Superior temporal gyrus (tissue), 1 donor: ENCODE measurements at regions not wholly inside any gene's neighbourhood (a gene's known extent, or its start where the extent isn't known, plus 50 kb on each side); places are given as distances from the start of the nearest gene placed in this dataset.
"Not testable (repeated sequence)": the region's sequence is repeated elsewhere in the genome, so short reads cannot be mapped to it uniquely, and the experiment has no call there.

Experiments
- DNase-seq: peaks from one replicate; pipeline ENCODE4 v3.0.0-alpha.2; 2016; ENCODE audit errors: extremely low spot score

DNA sequence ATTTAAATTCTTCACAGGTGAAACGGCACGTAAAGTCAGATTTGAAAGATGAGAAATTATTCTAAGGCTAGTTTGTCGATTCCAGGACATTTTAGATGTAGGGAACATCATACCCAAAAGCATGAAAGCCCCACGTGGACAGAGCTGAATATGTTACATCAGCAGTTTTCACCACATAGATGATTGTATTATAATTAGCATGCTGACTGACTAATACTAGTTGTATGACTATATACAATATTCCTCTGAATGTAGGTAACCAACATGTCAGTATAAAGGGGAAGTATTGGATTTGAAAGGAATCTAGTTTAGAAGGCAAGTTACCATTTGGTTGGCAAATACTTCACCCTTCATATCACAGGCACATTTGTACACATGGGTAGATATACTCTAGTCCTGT lies 304.6 kb downstream of the UBE2NL start:
- not testable (repeated sequence) for DNase-seq

DNA sequence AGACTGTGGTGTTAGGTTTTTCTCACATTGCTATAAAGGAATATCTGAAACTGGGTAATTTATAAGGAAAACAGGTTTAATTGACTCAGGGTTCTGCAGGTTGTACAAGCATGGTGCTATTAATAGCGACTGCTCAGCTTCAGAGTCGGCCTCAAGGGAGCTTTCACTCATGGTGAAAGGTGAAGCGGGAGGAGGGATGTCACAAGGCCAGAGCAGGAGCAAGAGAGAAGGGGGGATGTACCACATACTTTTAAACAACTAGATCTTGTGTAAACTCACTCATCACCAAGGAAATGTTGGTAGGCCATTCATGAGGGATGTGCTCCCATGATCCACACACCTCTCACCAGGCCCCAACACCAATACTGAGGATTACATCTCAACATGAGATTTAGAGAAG lies 313.2 kb downstream of the UBE2NL start:
- DNase-seq = not testable (repeated sequence)

DNA sequence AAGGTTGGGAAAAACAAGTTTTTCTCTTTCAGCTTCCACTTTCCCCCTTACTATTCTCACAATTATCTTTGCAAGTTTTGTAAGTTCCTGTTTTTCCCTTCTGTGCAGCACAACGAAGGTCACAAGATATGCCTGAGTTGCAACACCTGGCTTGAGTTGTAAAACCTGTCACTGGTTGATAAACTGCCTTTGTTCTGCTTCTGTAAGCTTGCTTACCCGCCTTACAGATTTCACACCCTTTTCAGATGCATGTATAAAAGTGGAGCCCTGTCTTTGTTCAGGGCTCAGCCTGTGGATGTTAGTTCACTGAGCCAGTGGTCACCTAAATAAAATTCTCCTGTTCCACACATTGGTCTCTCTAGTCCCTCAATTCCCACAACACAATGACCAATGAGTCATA lies 318.9 kb downstream of the UBE2NL start:
- not testable (repeated sequence) for DNase-seq

DNA sequence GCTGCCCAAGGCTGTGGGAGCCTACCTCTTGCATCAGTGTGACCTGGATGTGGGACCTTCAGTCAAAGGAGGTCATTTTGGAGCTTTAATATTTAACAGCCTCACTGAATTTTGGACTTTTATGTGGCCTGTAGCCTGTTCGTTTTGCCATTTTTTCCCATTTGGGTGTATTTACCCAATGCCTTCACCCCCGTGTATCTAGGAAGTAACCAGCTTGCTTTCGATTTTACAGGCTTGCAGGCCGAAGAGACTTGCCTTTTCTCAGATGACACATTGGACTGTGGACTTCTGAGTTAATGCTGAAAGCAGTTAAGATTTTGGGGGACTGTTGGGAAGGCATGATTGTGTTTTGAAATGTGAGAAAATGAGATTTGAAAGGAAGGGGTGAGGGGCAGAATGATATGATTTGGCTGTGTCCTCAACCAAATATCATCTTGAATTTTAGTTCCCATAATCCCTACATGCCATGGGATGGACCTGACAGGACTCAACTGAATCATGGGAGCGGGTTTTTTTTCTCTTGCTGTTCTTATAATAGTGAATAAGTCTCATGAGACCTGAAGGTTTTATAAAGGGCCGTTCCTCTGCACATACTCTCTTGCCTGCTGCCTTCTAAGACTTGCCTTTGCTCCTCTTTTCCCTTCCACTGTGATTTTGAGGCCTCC lies 324.6 kb downstream of the UBE2NL start:
- DNase-seq = not testable (repeated sequence)

DNA sequence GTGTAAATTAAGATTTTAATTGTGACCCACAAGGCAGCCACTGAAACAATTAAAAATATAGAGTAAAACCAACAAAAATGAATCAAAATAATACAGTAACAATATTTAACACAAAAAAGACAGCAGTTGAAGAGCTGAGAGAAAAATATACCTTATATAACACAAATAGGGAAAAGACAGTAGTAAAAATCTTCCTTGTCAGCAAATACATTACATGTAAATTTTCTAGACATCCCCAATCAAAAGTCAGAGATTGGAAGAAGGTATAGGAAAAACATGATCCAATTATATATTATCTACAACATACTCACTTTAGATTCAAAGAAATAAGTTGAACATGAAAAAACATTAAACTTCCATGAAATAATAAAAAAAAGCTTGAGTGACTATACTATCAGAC lies 330.8 kb downstream of the UBE2NL start:
- DNase-seq = no peak

DNA sequence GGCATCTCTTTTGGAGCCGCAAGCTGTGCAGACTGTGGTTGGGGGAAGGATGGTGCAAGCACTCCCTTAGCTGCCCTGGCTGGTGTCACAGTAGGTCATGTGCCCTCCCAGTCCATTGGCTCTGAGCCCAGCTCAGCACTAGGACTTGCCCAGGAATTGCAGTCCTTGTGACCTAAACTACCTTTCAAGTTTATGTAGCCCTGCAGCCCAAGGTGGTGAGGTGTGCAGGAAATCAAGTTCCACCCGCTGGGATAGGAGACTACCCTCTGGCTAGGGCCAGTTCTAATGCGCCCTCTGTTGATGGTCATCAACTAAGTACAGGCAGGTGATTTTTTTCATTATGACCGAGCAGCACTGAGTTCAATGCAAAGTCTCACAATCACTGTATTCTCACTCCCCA lies 335.2 kb downstream of the UBE2NL start:
- no peak for DNase-seq

DNA sequence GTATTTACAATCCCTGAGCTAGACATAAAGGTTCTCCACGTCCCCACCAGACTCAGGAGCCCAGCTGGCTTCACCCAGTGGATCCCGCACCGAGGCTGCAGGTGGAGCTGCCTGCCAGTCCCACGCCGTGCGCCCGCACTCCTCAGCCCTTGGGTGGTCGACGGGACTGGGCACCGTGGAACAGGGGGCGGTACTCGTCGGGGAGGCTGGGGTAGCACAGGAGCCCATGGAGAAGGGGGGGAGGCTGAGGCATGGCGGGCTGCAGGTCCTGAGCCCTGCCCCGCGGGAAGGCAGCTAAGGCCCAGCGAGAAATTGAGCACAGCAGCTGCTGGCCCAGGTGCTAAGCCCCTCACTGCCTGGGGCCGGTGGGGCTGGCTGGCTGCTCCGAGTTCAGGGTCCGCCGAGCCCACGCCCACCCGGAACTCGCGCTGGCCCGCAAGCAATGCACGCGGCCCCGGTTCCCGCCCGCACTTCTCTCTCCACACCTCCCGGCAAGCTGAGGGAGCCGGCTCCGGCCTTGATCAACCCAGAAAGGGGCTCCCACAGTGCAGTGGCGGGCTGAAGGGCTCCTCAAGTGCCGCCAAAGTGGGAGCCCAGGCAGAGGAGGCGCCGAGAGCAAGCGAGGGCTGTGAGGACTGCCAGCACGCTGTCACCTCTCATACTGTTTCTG lies 347.4 kb downstream of the UBE2NL start:
- not testable (repeated sequence) for DNase-seq

DNA sequence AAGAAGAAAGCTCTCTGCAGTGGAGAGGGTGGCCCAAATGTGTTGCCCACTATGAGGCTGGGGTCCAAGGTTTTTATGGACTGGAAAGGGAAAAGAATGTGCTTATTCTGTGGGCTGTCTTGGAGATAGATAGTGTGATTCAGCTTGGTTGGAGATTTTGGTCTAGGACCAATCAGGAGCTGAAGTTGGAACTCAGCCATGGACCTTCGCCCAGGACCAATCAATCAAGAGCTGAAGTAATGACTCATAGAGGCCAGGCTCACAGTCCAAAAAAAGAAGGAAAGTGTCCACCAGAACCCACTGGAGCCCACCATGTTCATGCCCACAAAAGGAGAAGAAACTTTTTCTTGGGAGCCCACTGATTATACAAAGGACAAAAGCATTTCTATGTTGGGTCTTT lies 369.5 kb downstream of the UBE2NL start:
- no peak for DNase-seq

DNA sequence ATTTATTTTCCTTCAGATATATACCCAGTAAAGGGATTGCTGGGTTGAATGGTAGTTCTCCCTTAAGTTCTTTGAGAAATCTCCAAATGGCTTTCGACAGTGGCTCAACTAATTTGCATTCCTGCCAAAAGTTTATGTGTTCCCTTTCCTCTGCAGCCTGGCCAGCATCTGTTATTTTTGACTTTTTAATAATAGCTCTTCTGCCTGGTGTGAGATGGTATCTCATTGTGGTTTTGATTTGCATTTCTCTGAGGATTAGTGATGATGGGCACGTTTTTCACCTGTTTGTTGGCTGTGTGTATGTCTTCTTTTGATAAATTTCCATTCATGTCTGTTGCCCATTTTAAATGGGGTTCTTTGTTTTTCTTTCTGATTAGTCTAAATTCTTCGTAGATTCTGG lies 375.2 kb downstream of the UBE2NL start:
- no peak for DNase-seq

DNA sequence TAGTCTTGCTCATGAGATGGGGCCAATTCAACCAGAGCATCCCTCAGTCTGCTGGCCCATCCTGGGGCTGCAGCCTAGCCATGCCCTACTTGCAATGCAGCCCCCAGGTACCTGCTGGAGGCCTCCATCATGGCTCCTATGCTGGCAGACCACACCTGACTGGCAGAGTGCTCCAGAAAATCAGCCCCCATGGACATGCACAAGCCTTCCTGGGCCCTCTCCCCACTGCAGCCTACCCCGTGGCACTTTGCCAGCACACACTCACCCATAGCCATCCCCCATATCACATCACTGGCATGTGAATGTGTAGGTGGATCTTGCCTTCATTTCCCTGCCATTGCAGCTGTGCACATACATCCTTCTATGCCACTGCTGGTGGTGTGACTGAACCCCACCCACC lies 381.8 kb downstream of the UBE2NL start:
- no peak for DNase-seq

DNA sequence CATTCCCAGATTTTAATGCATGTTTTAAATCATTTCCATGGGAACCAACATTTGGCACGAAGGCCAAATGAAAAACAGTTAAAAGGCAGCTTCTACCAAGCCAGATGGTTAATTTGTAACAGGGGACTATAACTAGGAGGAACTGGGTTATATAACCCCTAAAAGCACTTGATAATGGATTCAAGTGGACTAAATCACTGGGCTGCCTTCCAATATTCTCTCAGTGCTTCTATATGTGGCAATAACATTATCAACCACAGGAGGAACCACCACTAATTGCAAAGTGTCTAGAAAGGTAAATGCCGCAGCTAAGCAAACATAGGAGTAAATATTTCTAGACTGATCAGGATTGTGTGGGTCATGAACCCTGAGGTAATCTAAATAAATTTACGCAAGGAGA lies 391.5 kb downstream of the UBE2NL start:
- DNase-seq = no peak

DNA sequence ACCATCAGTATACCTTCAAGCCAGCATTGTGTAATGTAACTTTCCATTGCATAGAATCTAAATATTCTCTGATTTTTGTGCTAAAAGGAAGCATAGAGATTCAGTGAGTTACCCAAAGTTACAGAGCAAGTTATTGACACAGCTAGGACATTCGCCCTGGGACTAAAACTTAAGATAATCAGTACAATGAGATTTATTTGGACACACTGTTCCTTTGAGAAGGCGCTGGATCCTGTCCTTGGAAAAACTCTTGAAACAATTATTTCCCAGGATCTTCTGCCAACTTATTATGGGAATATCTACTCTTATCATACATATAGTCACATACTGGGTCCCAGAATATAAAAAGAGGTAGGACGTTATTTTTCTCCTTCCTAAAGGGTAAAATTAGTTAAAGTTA lies 392.0 kb downstream of the UBE2NL start:
- no peak for DNase-seq

DNA sequence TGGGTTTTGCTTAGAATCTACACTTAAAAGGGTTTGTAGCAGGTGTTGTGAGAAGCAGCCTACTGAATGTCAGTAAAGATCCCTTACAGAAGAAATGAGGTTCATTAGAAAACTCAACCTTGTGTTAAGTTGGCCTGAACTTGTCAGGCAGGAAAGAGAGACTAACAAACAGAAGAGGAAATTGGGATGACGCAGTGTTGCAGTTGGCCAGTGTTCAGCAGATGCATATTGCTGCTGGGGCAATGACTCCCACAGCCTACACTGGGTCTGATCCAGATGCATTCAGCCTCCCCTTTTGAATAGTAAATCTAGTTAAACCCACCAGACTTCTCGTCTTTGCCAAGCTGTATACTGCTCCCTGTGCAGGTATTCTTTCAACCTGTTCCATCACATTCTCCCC lies 409.4 kb downstream of the UBE2NL start:
- no peak for DNase-seq

DNA sequence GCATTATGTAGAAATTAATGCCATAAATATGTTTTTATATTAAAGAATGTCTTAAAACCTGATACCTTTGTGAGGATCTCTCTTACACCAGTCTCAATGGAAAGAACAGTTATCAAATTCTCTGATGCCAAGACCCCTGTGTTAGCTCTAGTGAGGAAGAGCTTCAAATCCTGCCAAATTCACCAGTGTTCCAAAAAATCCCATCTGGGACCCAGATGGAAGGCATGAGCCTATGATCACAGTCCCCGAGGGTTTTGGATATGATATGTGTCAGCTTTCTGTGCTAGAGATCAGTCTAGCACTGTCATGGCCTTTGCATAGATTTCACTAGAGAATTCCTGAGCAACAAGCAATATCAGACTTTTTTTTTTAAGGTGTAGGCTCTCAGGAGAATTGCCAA lies 412.1 kb downstream of the UBE2NL start:
- no peak for DNase-seq

DNA sequence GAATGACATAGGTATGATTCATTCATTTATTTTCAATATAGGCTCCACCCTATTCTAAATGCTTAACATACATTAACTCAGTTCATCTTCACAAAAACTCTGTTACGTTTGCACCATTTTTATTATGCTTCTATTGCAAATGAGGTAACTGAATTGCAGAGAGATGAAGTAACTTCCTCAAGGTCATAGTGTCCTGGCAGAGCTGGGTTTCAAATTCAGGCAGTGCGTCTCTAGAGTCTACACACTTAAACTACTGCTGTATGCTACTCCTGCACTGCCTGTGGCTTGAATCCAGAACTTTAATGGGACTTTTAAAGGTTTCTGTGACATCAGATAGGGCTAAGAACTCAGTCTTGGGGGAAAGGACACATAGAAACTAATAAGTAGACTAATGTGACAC lies 413.4 kb downstream of the UBE2NL start:
- no peak for DNase-seq

DNA sequence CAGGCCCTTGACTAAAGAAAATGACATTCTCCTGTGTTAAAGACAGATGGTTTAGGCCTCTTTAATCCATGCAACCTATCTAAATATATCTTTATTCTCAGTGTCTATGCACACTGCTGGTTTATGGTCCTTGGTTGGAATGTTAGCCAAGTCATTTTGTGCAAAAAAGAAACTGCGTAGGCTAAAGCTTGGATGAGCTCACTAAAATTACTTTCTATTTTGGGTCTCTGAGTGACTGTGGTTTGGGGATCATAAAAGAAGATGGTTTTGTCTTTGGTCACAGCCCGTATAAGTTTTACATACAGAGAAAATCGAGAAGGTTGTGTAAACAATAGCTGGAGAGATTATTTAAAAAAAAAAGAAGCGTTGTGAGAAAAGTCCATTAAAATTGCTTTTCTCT lies 443.6 kb downstream of the UBE2NL start:
- peak; percentile 18 for DNase-seq

DNA sequence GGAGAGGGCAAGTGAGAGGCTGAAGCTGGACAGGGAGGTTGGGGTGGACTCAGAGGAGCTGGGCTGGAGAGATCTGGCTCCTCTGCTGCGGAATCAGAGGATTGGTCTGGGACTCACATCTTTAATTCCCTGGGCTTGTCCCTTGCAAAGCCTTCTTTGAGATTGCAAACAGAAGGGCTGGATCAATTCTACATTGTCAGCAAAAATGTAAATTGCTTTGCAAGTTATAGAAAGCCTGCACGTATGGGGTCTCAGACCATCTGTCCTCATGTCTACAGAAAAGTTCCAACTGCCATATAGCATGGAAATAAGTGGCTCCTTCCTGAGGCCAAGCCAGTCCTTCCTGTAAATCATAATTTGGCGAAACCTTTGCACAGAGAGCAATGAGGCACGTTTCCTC lies 449.6 kb downstream of the UBE2NL start:
- no peak for DNase-seq

DNA sequence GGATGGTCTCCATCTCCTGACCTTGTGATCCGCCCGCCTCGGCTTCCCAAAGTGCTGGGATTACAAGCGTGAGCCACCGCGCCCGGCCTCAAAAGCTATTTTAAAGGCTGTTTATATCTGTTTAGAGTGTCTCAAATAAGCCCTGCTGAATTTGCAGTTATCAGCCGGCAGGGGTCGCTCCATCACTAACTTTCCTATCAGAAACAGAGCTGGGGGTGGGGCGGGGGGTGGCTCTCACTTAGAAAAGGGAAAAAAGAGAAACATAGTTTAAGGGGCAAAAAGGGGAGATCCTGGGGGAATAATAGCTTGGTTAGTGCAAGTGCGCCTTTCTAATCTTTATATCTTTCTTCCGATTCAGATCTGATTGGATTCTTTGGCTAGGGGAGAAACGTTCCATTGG lies 450.7 kb downstream of the UBE2NL start:
- DNase-seq = no peak

DNA sequence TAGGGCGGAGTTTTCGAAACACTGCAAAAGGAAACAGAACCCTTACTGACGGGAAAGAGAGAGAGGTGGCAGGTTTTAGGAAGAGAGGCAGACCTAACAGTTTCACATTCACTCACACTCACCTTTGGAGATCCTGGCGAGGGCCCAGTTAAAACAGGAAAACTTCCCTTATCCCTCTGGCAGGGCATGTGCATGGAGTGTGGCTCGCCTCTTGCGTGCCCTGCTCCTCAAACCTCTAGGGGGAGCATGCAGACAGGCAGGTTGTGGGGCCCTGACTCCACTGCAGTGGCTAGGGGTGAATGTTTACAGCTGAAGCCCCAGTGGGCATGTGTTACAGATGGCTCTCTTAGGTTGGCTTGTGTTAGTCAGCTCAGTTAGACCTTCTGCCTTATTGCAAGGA lies 451.5 kb downstream of the UBE2NL start:
- no peak for DNase-seq

DNA sequence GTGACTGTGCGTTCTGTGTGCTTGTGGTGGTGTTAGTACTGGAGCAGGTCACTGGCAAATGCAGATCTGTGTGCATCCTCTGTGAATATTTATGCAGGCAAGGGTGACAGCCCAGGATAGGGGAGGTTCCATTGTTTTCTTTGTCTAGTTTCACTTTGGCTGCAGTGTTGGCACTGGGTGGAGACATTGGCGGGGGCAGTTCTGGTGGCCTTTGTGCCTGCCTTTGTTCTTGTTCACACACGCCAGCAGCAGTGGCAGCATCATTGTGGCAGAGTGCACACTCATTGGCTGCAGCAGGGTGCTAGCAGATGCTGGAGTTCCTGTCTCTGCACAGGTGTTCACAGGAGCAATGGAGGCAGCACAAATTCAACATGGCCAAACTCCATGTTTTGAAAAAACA lies 495.3 kb downstream of the UBE2NL start:
- no peak for DNase-seq

DNA sequence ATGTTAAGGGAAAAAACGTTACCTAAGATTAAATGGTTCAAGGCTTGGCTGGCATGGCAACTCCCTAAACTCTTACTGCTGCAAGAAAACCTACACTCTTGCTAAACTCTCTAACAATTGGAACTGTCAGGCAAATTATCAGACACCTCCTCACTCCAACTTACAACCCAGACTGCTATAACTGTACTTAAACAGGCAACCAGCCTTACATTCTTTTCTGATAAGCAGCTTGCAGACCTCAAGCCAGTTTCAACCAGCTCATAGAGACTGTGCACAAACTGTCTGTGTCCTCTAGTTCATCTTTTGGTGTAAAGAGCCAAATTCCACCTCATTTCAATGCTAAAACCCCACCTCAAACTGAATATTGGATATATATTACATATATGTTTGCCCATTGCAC lies 504.9 kb downstream of the UBE2NL start:
- DNase-seq = no peak
